Kidney epithelial cell (primary cell): ENCODE measurements at regions not wholly inside any gene's neighbourhood (a gene's known extent, or its start where the extent isn't known, plus 50 kb on each side); places are given as distances from the start of the nearest gene placed in this dataset.

ENCODE experiments used
- DNase-seq: peaks from one replicate; pipeline ENCODE4 v3.0.0-alpha.2; 2010; ENCODE audit warnings: low read depth
- H3K27me3 ChIP-seq: 2 replicates; pipeline ENCODE4 v1.6.0; 2011; ENCODE audit warnings: low read length; ENCODE audit not compliant: control insufficient read depth, insufficient read depth
- H3K36me3 ChIP-seq: 2 replicates; pipeline ENCODE4 v1.5.1; 2011; ENCODE audit warnings: low read length; ENCODE audit not compliant: control insufficient read depth, insufficient read depth
- H3K4me3 ChIP-seq: 2 replicates; pipeline ENCODE4 v1.5.1; 2011; ENCODE audit warnings: low read depth, mild to moderate bottlenecking, control low read depth, low read length
- CTCF ChIP-seq: IDR thresholded peaks from 2 replicates; pipeline ENCODE4 v1.5.1; 2011; ENCODE audit warnings: mild to moderate bottlenecking, moderate library complexity, low read length, control low read depth, inconsistent platforms; ENCODE audit not compliant: insufficient read depth, poor library complexity, severe bottlenecking

GRCh38 chr1:229191066-229191674, 79.7 kb upstream of the RAB4A start:
- DNase-seq = no peak
- no peaks in the 10 kb centered on the region for H3K36me3 ChIP-seq
- no peak for TF ChIP-seq CTCF
- no peaks in the 10 kb centered on the region for H3K27me3 ChIP-seq
- H3K4me3 ChIP-seq = no peak overlapping the region

GRCh38 chr1:229192031-229192430, 78.9 kb upstream of the RAB4A start:
- DNase-seq = no peak
- Histone ChIP-seq H3K36me3 (no peaks in the 10 kb centered on the region), H3K4me3 (no peak overlapping the region), H3K27me3 (no peaks in the 10 kb centered on the region)
- TF ChIP-seq CTCF = no peak

GRCh38 chr1:229192853-229193252, 78.1 kb upstream of the RAB4A start:
- Histone ChIP-seq H3K4me3 (no peak overlapping the region), H3K36me3 (no peaks in the 10 kb centered on the region), H3K27me3 (no peaks in the 10 kb centered on the region)
- TF ChIP-seq CTCF = no peak
- no peak for DNase-seq

- no peaks in the 10 kb centered on the region for H3K36me3 ChIP-seq
- no peaks in the 10 kb centered on the region for H3K27me3 ChIP-seq
- TF ChIP-seq CTCF = no peak
- H3K4me3 ChIP-seq = no peak overlapping the region
- DNase-seq = no peak
Measured at GRCh38 chr1:229194096-229194495, 76.8 kb upstream of the RAB4A start.

GRCh38 chr1:229195246-229195645, 75.7 kb upstream of the RAB4A start:
- no peaks in the 10 kb centered on the region for H3K27me3 ChIP-seq
- no peak for TF ChIP-seq CTCF
- H3K36me3 ChIP-seq = no peaks in the 10 kb centered on the region
- no peak overlapping the region for H3K4me3 ChIP-seq
- no peak for DNase-seq
